Naive B cell (primary cell): ENCODE measurements at regions not wholly inside any gene's neighbourhood (a gene's known extent, or its start where the extent isn't known, plus 50 kb on each side); places are given as distances from the start of the nearest gene placed in this dataset.

Experiments
- ATAC-seq, 2 donors: fragments of 150-1000 bp; cut with Tn5 transposase; 2 replicates each; pipeline ENCODE4 v1.10.0; 2021; ENCODE audit warnings: low read depth in 2 of 2, mild to moderate bottlenecking in 2 of 2, moderate library complexity in 2 of 2
- DNase-seq: peaks from one replicate; pipeline ENCODE4 v3.0.0; 2022
- H3K27ac Mint-ChIP-seq, 6 donors: one replicate each; pipeline ENCODE4 v1.8.0; 2020 to 2022; ENCODE audit warnings: mild to moderate bottlenecking in 6 of 6, mixed read lengths in 6 of 6, moderate library complexity in 5 of 6, inconsistent platforms in 2 of 6
- H3K27me3 Mint-ChIP-seq, 3 donors: one replicate each; pipeline ENCODE4 v1.8.0; 2021 to 2022; ENCODE audit warnings: mixed read lengths in 3 of 3, mild to moderate bottlenecking in 1 of 3
- H3K36me3 Mint-ChIP-seq, 2 donors: one replicate each; pipeline ENCODE4 v1.8.0; 2020 to 2022; ENCODE audit warnings: mixed read lengths in 2 of 2, inconsistent platforms in 1 of 2, mild to moderate bottlenecking in 1 of 2
- H3K4me1 Mint-ChIP-seq, 3 donors: one replicate each; pipeline ENCODE4 v1.8.0; 2020 to 2022; ENCODE audit warnings: mixed read lengths in 3 of 3, inconsistent platforms in 1 of 3, mild to moderate bottlenecking in 1 of 3, moderate library complexity in 1 of 3
- H3K4me3 Mint-ChIP-seq, 8 donors: one replicate each; pipeline ENCODE4 v1.8.0; 2020 to 2022; ENCODE audit warnings: mild to moderate bottlenecking in 8 of 8, mixed read lengths in 8 of 8, moderate library complexity in 8 of 8, inconsistent platforms in 2 of 8
- H3K9me3 Mint-ChIP-seq, 7 donors: one replicate each; pipeline ENCODE4 v1.8.0; 2020 to 2022; ENCODE audit warnings: mixed read lengths in 7 of 7, mild to moderate bottlenecking in 5 of 7, inconsistent platforms in 2 of 7, moderate library complexity in 1 of 7

DNA sequence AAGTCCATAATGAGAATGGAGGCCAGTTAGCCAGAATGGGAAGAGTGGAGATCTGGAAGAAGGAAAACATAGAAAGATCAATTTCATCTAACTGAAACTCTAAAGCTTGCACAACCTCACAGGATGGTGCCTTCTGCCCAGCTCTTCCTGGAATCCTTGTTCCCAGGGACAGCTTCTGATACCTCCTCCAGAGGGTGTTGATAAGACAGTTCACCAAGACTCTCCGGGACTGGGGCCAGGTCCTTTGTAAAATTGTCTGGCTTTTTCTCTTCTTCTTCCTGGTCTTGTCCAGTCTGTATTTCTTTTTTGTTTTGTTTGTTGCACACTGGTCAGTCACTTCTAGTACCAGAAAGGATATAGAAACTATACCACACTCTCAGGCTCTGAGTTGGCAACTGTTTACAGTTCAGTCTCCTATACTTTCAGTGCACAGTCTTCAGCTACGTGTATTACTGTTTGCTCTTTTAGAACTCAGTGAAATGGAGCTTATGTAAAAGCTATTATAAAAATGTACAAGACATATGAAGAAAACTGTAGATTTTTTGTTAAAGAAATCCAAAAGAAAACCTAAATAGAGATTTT, 142.8 kb upstream of the RPL34 start:
- Mint-ChIP-seq H3K36me3 (no peaks in the 10 kb centered on the region), H3K27ac (peak overlapping the region in 1 of 6 donors; percentile 3)
- no peak for ATAC-seq

DNA sequence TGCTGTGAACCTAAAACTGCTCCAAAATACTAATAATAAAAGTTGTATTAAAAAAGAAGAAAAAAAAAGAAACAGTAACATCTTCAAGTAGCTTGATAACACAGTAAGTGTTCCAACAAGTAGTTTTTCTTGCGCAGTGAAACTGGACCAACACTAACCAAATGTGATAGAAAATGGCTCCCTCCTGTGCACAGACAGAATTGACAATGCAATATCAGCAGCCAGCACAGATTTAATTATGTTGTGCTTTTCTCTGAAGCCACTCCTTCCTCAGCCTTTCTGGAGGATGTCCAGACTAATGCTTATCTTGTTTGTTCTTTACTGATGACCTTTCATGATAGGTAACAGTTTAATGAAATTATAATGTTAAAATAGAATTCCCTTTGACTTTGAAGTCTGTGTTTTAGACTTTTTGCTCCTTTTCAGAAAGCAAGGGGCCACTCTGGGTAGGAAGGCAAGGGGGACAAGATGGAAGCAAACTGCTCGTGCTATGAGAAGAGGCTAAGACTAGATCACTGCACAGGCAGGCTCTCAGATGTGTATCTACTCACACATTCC, 147.1 kb upstream of the RPL34 start:
- Mint-ChIP-seq H3K27me3 (no peaks in the 10 kb centered on the region), H3K36me3 (no peaks in the 10 kb centered on the region), H3K27ac (no peak overlapping the region), H3K4me1 (no peaks in the 10 kb centered on the region), H3K9me3 (peaks cover 0 to 2% (median 0%) of the 10 kb centered on the region in 7 donors), H3K4me3 (no peak overlapping the region)
- DNase-seq (no peak), ATAC-seq (no peak)

More for the DNA sequence above, 142.8 kb upstream of the RPL34 start:
- no peaks in the 10 kb centered on the region for H3K4me1 Mint-ChIP-seq
- no peaks in the 10 kb centered on the region for H3K27me3 Mint-ChIP-seq
- no peak for DNase-seq
- H3K9me3 Mint-ChIP-seq = no peaks in the 10 kb centered on the region
- no peak overlapping the region for H3K4me3 Mint-ChIP-seq

DNA sequence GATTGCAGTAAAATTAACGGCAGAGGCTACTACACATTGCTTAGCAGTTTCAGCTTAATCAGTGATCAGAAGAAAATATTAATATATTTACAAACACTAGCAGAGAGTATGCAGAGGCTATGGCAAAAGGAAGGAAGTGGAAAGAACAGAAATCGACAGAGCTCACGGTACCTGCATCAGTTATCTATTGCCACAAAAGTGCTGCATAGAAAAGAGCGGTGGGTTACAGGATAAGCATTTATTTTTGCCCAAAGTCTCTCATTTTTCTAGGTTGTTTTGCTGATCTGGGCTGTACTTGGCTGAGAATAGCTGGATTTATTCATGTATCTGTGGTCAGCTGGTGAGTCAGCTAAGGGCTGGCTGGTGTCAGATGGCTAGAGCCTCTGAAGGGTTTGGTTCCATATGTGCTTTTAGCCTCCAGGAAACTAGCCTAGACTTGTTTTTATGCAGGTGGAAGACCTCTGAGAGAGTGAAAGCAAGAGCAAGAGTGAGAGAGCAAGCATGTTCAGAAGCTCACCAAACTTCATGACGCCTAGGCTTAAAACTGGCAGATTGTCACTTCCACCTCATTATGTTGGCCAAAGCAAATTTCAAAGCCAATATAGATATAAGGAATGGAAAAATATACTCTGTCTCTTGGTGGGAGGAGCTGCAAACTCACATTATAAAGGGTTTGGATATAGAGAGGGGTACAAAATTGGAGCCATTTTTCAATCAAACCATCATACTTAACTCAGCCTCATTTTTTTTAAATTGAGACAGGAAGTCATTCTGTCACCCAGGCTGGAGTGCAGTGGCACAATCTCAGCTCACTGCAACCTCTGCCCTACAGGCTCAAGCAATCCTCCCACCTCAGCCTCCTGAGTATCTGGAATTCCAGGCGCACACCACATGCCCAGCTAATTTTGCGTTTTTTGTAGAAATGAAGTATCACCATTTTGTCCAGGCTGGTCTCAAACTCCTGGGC, 153.2 kb upstream of the RPL34 start:
- H3K9me3 Mint-ChIP-seq = peaks cover 0 to 3% (median 0%) of the 10 kb centered on the region in 7 donors
- H3K27ac Mint-ChIP-seq = no peak overlapping the region
- H3K4me1 Mint-ChIP-seq = no peaks in the 10 kb centered on the region
- DNase-seq (no peak), ATAC-seq (no peak)
- no peak overlapping the region for H3K4me3 Mint-ChIP-seq
- H3K36me3 Mint-ChIP-seq = no peaks in the 10 kb centered on the region
- no peaks in the 10 kb centered on the region for H3K27me3 Mint-ChIP-seq

- peak overlapping the region in 1 of 6 donors; percentile 20 for H3K27ac Mint-ChIP-seq
- no peaks in the 10 kb centered on the region for H3K27me3 Mint-ChIP-seq
- H3K36me3 Mint-ChIP-seq = no peaks in the 10 kb centered on the region
- no peak for ATAC-seq
- peaks cover 0 to 3% (median 0%) of the 10 kb centered on the region in 7 donors for H3K9me3 Mint-ChIP-seq
- no peaks in the 10 kb centered on the region for H3K4me1 Mint-ChIP-seq
- no peak overlapping the region for H3K4me3 Mint-ChIP-seq
- no peak for DNase-seq
Observed at GRCh38 chr4:108465886-108466500, 154.4 kb upstream of the RPL34 start.

- no peaks in the 10 kb centered on the region for H3K4me1 Mint-ChIP-seq
- H3K27me3 Mint-ChIP-seq = no peaks in the 10 kb centered on the region
- no peaks in the 10 kb centered on the region for H3K36me3 Mint-ChIP-seq
- DNase-seq = no peak
- no peak overlapping the region for H3K4me3 Mint-ChIP-seq
- H3K9me3 Mint-ChIP-seq = peaks cover 0 to 5% (median 0%) of the 10 kb centered on the region in 7 donors
- ATAC-seq = no peak
- no peak overlapping the region for H3K27ac Mint-ChIP-seq
Observed at GRCh38 chr4:108458681-108459080, 161.7 kb upstream of the RPL34 start.

GRCh38 chr4:108454227-108454626, 166.1 kb upstream of the RPL34 start:
- Mint-ChIP-seq H3K27ac (no peak overlapping the region), H3K36me3 (no peaks in the 10 kb centered on the region), H3K9me3 (peaks cover 0 to 5% (median 0%) of the 10 kb centered on the region in 7 donors), H3K4me1 (no peaks in the 10 kb centered on the region), H3K27me3 (no peaks in the 10 kb centered on the region), H3K4me3 (no peak overlapping the region)
- no peak for DNase-seq
- no peak for ATAC-seq

DNA sequence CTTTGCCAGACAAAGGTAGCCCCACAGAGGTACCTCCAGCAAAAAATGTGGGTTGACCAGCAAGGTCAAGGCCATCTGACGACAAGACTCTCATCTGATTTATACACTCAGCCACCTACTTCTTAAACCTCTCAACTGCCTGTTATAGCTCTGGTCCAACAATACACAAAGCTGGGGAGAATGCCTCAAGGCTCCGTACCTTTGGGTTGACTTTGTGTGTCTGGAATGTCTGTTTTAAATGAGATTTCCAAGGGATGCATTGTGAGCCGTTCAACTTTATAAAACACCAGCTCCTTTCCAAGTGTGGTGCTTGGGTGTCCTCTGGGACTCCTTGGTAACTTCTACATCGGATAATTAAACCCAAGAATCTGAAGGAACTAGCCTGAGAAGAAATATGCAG, 167.0 kb upstream of the RPL34 start:
- Mint-ChIP-seq H3K9me3 (peaks cover 0 to 5% (median 0%) of the 10 kb centered on the region in 7 donors), H3K36me3 (no peaks in the 10 kb centered on the region), H3K27ac (no peak overlapping the region), H3K27me3 (no peaks in the 10 kb centered on the region), H3K4me1 (no peaks in the 10 kb centered on the region), H3K4me3 (no peak overlapping the region)
- no peak for ATAC-seq
- no peak for DNase-seq

DNA sequence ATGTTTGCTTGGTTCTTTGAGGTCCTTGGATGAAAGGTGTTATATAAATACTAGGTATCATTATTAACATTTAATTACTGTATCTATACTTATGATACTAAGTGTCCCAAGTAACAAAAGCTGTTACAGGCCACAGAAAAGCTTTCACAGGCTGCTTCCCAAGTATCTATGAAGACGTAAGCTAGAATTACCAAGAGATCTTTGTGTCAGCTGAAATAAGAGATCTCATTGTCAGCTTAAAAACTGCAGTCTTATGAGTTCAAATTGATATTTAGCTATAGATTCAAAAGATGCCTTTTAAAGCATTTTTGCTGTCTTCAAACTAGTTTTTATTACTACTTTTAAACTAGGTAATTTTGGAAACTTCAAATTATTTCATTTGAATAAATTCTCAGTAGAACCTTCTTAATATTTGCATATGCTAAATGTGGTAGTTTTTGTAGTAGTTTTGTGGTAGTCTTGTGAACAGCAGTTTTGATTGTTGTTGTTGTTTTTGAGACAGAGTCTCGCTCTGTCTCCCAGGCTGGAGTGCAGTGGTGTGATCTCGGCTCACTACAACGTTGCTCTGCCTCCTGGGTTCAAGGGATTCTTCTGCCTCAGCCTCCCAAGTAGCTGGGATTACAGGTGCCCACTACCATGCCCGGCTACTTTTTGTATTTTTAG, 170.0 kb upstream of the RPL34 start:
- ATAC-seq = no peak
- no peak overlapping the region for H3K4me3 Mint-ChIP-seq
- H3K27me3 Mint-ChIP-seq = no peaks in the 10 kb centered on the region

GRCh38 chr4:108449129-108449528, 171.2 kb upstream of the RPL34 start:
- Mint-ChIP-seq H3K36me3 (no peaks in the 10 kb centered on the region), H3K27me3 (no peaks in the 10 kb centered on the region), H3K27ac (no peak overlapping the region), H3K4me3 (no peak overlapping the region), H3K9me3 (no peaks in the 10 kb centered on the region), H3K4me1 (no peaks in the 10 kb centered on the region)
- DNase-seq = no peak
- no peak for ATAC-seq

More for the DNA sequence above, 170.0 kb upstream of the RPL34 start:
- no peaks in the 10 kb centered on the region for H3K36me3 Mint-ChIP-seq
- peaks cover 0 to 4% (median 0%) of the 10 kb centered on the region in 7 donors for H3K9me3 Mint-ChIP-seq
- DNase-seq = no peak
- H3K27ac Mint-ChIP-seq = no peak overlapping the region
- no peaks in the 10 kb centered on the region for H3K4me1 Mint-ChIP-seq

GRCh38 chr4:108446556-108446955, 173.8 kb upstream of the RPL34 start:
- ATAC-seq (no peak), DNase-seq (no peak)
- Mint-ChIP-seq H3K27ac (no peak overlapping the region), H3K27me3 (no peaks in the 10 kb centered on the region), H3K4me1 (no peaks in the 10 kb centered on the region), H3K4me3 (no peak overlapping the region), H3K36me3 (no peaks in the 10 kb centered on the region), H3K9me3 (no peaks in the 10 kb centered on the region)

DNA sequence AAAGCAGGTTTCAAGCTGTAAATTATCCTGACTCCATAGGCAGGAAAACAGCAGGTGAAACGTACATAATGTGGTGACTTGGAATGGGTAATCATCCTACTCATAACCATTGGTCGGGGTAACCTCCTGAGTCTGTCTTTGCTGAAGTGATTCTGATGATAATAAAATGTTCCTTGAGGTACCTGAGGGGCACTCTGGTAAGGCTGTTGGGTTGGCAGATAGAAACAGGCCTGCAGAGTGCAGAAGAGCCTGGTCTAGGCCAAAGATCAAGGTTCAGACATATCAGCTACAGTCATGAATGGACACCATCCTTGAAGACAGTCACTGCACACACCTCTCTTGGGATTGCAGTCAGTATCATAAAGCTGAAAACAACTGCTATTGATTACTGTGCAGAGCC, 174.7 kb upstream of the RPL34 start:
- ATAC-seq (no peak), DNase-seq (no peak)
- H3K27me3 Mint-ChIP-seq = no peaks in the 10 kb centered on the region
- no peaks in the 10 kb centered on the region for H3K4me1 Mint-ChIP-seq
- no peaks in the 10 kb centered on the region for H3K36me3 Mint-ChIP-seq
- H3K4me3 Mint-ChIP-seq = no peak overlapping the region
- no peaks in the 10 kb centered on the region for H3K9me3 Mint-ChIP-seq
- no peak overlapping the region for H3K27ac Mint-ChIP-seq

DNA sequence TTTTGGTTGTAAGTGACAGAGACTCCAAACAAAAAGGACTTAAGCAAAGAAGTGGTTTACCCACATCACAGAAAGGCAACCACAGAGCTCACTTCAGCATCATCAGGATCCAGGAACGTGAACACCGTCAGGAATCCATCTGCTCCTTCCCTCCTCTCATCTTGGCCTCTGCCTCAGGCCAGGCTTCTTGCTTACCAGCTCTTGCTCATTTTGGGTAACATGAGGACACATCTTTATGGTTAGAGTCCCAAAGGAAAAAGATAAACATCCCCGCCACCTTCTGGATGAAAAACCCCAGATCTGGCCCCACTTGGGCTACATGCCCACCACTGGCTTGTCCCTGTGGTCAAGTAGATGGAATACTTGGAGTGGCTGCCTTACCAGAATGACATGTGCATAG, 176.8 kb upstream of the RPL34 start:
- Mint-ChIP-seq H3K4me1 (no peaks in the 10 kb centered on the region), H3K9me3 (peaks cover 0 to 3% (median 0%) of the 10 kb centered on the region in 7 donors), H3K4me3 (no peak overlapping the region), H3K36me3 (no peaks in the 10 kb centered on the region), H3K27me3 (no peaks in the 10 kb centered on the region), H3K27ac (no peak overlapping the region)
- no peak for DNase-seq
- no peak for ATAC-seq

GRCh38 chr4:108433832-108434231, 186.5 kb upstream of the RPL34 start:
- no peak overlapping the region for H3K27ac Mint-ChIP-seq
- peaks cover 0 to 6% (median 1%) of the 10 kb centered on the region in 7 donors for H3K9me3 Mint-ChIP-seq
- peaks cover 0 to 5% (median 0%) of the 10 kb centered on the region in 3 donors for H3K4me1 Mint-ChIP-seq
- no peaks in the 10 kb centered on the region for H3K36me3 Mint-ChIP-seq
- DNase-seq (no peak), ATAC-seq (no peak)
- H3K4me3 Mint-ChIP-seq = no peak overlapping the region
- no peaks in the 10 kb centered on the region for H3K27me3 Mint-ChIP-seq
